ENCODE measurements at regions not wholly inside any gene's neighbourhood (a gene's known extent, or its start where the extent isn't known, plus 50 kb on each side); places are given as distances from the start of the nearest gene placed in this dataset.

DNA sequence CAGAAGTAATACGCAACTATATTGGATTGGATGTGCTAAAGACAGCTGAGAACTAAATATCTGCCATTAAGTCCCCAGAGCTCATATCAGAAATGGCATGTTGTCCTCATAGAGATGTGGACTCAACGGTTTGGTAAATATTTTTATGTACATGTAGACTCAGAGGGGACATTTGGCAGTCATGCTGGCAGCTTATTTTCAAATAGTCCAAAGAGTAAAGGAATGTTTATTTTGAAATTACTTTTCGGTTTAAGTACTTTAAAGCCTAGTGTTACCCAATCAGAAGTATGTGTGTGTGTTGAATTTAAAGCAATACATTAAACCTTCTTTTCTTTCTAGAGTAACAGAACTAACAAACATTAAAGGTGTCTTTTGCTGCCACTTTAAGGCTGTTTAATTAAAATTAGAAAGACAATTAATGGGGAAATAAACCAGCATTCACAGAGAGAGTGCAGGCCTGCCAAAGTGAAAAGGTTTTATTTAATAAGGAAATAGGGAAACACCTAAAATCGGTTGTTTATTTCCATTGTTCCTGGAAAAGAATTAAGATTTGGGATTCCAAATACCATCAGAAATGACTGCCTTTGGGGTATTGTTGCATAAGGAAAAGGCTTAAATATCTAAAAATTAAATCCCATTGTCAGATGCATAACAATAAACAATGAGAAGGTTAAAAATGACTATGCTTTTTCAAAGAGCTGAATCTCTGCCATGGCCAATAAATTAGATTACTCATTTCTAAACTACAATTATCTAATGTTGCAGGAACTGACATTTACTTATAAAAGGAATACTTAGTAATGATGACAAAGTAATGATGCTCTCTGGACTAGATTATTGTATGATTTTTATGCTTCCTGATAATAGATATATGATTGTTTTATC lies 113.4 kb upstream of the AHR start (continued):
- no peak for TF ChIP-seq PLSCR1 (CRISPR knock-in tag; IDR thresholded peaks at IDR 0.05; ENCODE audit: borderline replicate concordance)
- no peak for TF ChIP-seq ZNF841 (CRISPR knock-in tag; IDR thresholded peaks at IDR 0.05; ENCODE audit: borderline replicate concordance)
- no peak for TF ChIP-seq ARNT (IDR thresholded peaks at IDR 0.05)
- 0 out of 2 replicates have a peak, but pooled peaks have one; percentile 7 for TF ChIP-seq ZSCAN12 (CRISPR knock-in tag; IDR thresholded peaks at IDR 0.05)
- no peak for TF ChIP-seq MAFK (conservative IDR thresholded peaks at IDR 0.05 in 1 of 2, IDR thresholded peaks at IDR 0.05 in 1 of 2; ENCODE audit: low read length in 2 of 2)
- TF ChIP-seq ZNF362 (CRISPR knock-in tag; IDR thresholded peaks at IDR 0.05; ENCODE audit: borderline replicate concordance), result peak; percentile 34; the same call in 1 of the 2 replicates
- TF ChIP-seq ZNF564 (CRISPR knock-in tag; IDR thresholded peaks at IDR 0.05), result no peak
- peak; percentile 46; the same call in 1 of the 2 replicates for TF ChIP-seq FOSL2 (CRISPR knock-in tag; IDR thresholded peaks at IDR 0.05)
- no peak for TF ChIP-seq ZNF574 (CRISPR knock-in tag; IDR thresholded peaks at IDR 0.05)
- no peak for TF ChIP-seq TGIF2 (CRISPR knock-in tag; IDR thresholded peaks at IDR 0.05)
- TF ChIP-seq ZFP36L2 (CRISPR knock-in tag; IDR thresholded peaks at IDR 0.05), result no peak
- TF ChIP-seq RFX1 (IDR thresholded peaks at IDR 0.05), result no peak
- no peak for TF ChIP-seq RFXAP (CRISPR knock-in tag; IDR thresholded peaks at IDR 0.05; ENCODE audit: borderline replicate concordance)
- TF ChIP-seq MBD4 (IDR thresholded peaks at IDR 0.05; ENCODE audit: borderline replicate concordance, low read length), result peak; percentile 75; the same call in 1 of the 2 replicates
- peak; percentile 90 for TF ChIP-seq FOXP1 (IDR thresholded peaks at IDR 0.05)
- TF ChIP-seq FOXP1 (CRISPR knock-in tag; IDR thresholded peaks at IDR 0.05), result peak; percentile 97
- no peak for TF ChIP-seq GZF1 (CRISPR knock-in tag; IDR thresholded peaks at IDR 0.05)
- TF ChIP-seq, protein P1, sequence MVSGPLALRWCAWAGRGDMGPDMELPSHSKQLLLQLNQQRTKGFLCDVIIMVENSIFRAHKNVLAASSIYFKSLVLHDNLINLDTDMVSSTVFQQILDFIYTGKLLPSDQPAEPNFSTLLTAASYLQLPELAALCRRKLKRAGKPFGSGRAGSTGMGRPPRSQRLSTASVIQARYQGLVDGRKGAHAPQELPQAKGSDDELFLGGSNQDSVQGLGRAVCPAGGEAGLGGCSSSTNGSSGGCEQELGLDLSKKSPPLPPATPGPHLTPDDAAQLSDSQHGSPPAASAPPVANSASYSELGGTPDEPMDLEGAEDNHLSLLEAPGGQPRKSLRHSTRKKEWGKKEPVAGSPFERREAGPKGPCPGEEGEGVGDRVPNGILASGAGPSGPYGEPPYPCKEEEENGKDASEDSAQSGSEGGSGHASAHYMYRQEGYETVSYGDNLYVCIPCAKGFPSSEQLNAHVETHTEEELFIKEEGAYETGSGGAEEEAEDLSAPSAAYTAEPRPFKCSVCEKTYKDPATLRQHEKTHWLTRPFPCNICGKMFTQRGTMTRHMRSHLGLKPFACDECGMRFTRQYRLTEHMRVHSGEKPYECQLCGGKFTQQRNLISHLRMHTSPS (CRISPR knock-in tag; IDR thresholded peaks at IDR 0.05; ENCODE audit: low read depth), result no peak
- no peak for TF ChIP-seq ZNF550 (CRISPR knock-in tag; IDR thresholded peaks at IDR 0.05; ENCODE audit: borderline replicate concordance)
- TF ChIP-seq, protein P2, sequence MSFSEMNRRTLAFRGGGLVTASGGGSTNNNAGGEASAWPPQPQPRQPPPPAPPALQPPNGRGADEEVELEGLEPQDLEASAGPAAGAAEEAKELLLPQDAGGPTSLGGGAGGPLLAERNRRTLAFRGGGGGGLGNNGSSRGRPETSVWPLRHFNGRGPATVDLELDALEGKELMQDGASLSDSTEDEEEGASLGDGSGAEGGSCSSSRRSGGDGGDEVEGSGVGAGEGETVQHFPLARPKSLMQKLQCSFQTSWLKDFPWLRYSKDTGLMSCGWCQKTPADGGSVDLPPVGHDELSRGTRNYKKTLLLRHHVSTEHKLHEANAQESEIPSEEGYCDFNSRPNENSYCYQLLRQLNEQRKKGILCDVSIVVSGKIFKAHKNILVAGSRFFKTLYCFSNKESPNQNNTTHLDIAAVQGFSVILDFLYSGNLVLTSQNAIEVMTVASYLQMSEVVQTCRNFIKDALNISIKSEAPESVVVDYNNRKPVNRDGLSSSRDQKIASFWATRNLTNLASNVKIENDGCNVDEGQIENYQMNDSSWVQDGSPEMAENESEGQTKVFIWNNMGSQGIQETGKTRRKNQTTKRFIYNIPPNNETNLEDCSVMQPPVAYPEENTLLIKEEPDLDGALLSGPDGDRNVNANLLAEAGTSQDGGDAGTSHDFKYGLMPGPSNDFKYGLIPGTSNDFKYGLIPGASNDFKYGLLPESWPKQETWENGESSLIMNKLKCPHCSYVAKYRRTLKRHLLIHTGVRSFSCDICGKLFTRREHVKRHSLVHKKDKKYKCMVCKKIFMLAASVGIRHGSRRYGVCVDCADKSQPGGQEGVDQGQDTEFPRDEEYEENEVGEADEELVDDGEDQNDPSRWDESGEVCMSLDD (CRISPR knock-in tag; IDR thresholded peaks at IDR 0.05; ENCODE audit: borderline replicate concordance), result no peak
- TF ChIP-seq ZNF343 (CRISPR knock-in tag; IDR thresholded peaks at IDR 0.05), result no peak

All from HepG2 (cell line).